CD14-positive monocyte (primary cell): ENCODE measurements at regions not wholly inside any gene's neighbourhood (a gene's known extent, or its start where the extent isn't known, plus 50 kb on each side); places are given as distances from the start of the nearest gene placed in this dataset.

Experiments used
- DNase-seq, 3 donors: peaks; one replicate each; pipeline ENCODE4 v3.0.0-alpha.2; 2011 to 2022
- H2AFZ ChIP-seq: 2 replicates; pipeline ENCODE4 v1.6.0; 2012; ENCODE audit warnings: mild to moderate bottlenecking, low read depth, low read length, inconsistent platforms; ENCODE audit not compliant: insufficient read depth, poor library complexity, severe bottlenecking
- H3K27ac ChIP-seq, 2 donors: 1 replicate in 1 of 2; 2 replicates in 1 of 2; pipeline ENCODE4 v1.5.1; 2012 to 2013; ENCODE audit warnings: low read length in 2 of 2, control low read depth in 1 of 2, inconsistent platforms in 1 of 2, low read depth in 1 of 2, mild to moderate bottlenecking in 1 of 2
- H3K27me3 ChIP-seq, 2 donors: one replicate each; pipeline versions ENCODE4 v1.6.0 to v1.6.1; 2011 to 2013; ENCODE audit warnings: low read length in 2 of 2; ENCODE audit not compliant: control insufficient read depth in 2 of 2, insufficient read depth in 2 of 2
- H3K36me3 ChIP-seq, 2 donors: replicated peaks in 1 of 2; 1 replicate in 1 of 2; 2 replicates in 1 of 2; pipeline versions ENCODE4 v1.5.1 to v1.6.1; 2012 to 2013; ENCODE audit warnings: low read length in 2 of 2, control low read depth in 1 of 2, inconsistent platforms in 1 of 2, mild to moderate bottlenecking in 1 of 2; ENCODE audit not compliant: insufficient read depth in 2 of 2, control insufficient read depth in 1 of 2
- H3K4me1 ChIP-seq, 2 donors: 1 replicate in 1 of 2; 2 replicates in 1 of 2; pipeline versions ENCODE4 v1.5.1 to v1.6.1; 2012 to 2013; ENCODE audit warnings: low read length in 2 of 2, control low read depth in 1 of 2, inconsistent platforms in 1 of 2, mild to moderate bottlenecking in 1 of 2, moderate library complexity in 1 of 2; ENCODE audit not compliant: insufficient read depth in 2 of 2, control insufficient read depth in 1 of 2
- H3K4me2 ChIP-seq: replicated peaks from 2 replicates; pipeline ENCODE3; 2012; ENCODE audit warnings: low read length, moderate library complexity, mild to moderate bottlenecking; ENCODE audit not compliant: poor library complexity, severe bottlenecking; ENCODE audit errors: extremely low read depth
- H3K4me3 ChIP-seq, 3 experiments: fragments of 200-600 bp in 1 of 3; sonication (generic) in 1 of 3; replicated peaks in 1 of 3; 1 replicate in 2 of 3; 2 replicates in 1 of 3; pipeline ENCODE4 v1.5.1; 2011 to 2013; ENCODE audit warnings: low read length in 3 of 3, mild to moderate bottlenecking in 3 of 3, control low read depth in 2 of 3, low read depth in 2 of 3, inconsistent platforms in 1 of 3, moderate library complexity in 1 of 3
- H3K79me2 ChIP-seq: 2 replicates; pipeline ENCODE4 v1.6.0; 2012; ENCODE audit warnings: mild to moderate bottlenecking, control low read depth, inconsistent platforms, low read length, moderate library complexity; ENCODE audit not compliant: insufficient read depth
- H3K9ac ChIP-seq: 2 replicates; pipeline ENCODE4 v1.6.0; 2017; ENCODE audit warnings: low read length, mild to moderate bottlenecking; ENCODE audit not compliant: insufficient read depth, poor library complexity, severe bottlenecking
- H3K9me3 ChIP-seq, 2 donors: replicated peaks in 1 of 2; 1 replicate in 1 of 2; 2 replicates in 1 of 2; pipeline versions ENCODE4 v1.5.1 to v1.6.1; 2012 to 2013; ENCODE audit warnings: low read length in 2 of 2, control low read depth in 1 of 2; ENCODE audit not compliant: control insufficient read depth in 1 of 2, insufficient read depth in 1 of 2
- H4K20me1 ChIP-seq: 2 replicates; pipeline ENCODE4 v1.6.0; 2012; ENCODE audit warnings: mild to moderate bottlenecking, low read length, control low read depth, moderate library complexity; ENCODE audit not compliant: insufficient read depth
- H3K27ac Mint-ChIP-seq, 7 donors: one replicate each; pipeline ENCODE4 v1.8.0; 2020; ENCODE audit warnings: mild to moderate bottlenecking in 7 of 7, mixed read lengths in 7 of 7, moderate library complexity in 6 of 7, inconsistent platforms in 2 of 7
- H3K27me3 Mint-ChIP-seq, 3 donors: one replicate each; pipeline ENCODE4 v1.8.0; 2021 to 2022; ENCODE audit warnings: low read depth in 3 of 3, mild to moderate bottlenecking in 3 of 3, mixed read lengths in 3 of 3, moderate library complexity in 3 of 3, inconsistent platforms in 1 of 3
- H3K36me3 Mint-ChIP-seq, 2 donors: one replicate each; pipeline ENCODE4 v1.8.0; 2020; ENCODE audit warnings: mixed read lengths in 2 of 2, inconsistent platforms in 1 of 2, mild to moderate bottlenecking in 1 of 2
- H3K4me1 Mint-ChIP-seq: one replicate; pipeline ENCODE4 v1.8.0; 2020; ENCODE audit warnings: mild to moderate bottlenecking, mixed read lengths
- H3K4me3 Mint-ChIP-seq, 2 donors: one replicate each; pipeline ENCODE4 v1.8.0; 2020; ENCODE audit warnings: mild to moderate bottlenecking in 2 of 2, mixed read lengths in 2 of 2, moderate library complexity in 1 of 2
- H3K9me3 Mint-ChIP-seq, 7 donors: one replicate each; pipeline ENCODE4 v1.8.0; 2020 to 2022; ENCODE audit warnings: mixed read lengths in 7 of 7, mild to moderate bottlenecking in 6 of 7, moderate library complexity in 6 of 7, inconsistent platforms in 2 of 7
- intact Hi-C, 2 donors: fragments of 100-400 bp; cut with micrococcal nuclease; formaldehyde crosslinking; loops; one replicate each; pipeline versions ENCODE4 v1.15.0 to v1.15.1; 2023
- TF ChIP-seq, protein P1 (sequence below): fragments of 200-600 bp; IDR thresholded peaks from one replicate; pipeline ENCODE4 v1.8.0; 2022; ENCODE audit warnings: antibody characterized with exemption, mild to moderate bottlenecking

DNA sequence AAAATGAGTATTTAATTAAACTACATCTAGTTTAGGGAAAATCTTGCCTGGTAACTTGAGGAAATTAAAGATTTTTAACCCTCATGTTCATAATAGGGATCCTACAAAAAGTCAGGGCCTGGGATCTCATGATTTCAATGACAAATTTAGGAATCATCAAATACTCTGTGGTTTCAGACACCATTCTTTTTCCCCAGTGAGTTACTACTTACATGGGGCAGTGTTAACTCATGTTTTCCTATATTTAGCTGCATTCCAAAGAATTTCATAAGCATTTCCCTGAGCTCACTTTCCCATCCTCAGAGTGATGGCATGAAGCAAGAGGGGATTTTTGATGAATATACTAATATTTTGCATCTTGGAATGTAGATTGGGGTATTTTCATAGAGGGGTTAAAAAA is 321.7 kb downstream of the CENPW start:
- no peak overlapping the region for H3K4me3 ChIP-seq
- TF ChIP-seq, protein P1, sequence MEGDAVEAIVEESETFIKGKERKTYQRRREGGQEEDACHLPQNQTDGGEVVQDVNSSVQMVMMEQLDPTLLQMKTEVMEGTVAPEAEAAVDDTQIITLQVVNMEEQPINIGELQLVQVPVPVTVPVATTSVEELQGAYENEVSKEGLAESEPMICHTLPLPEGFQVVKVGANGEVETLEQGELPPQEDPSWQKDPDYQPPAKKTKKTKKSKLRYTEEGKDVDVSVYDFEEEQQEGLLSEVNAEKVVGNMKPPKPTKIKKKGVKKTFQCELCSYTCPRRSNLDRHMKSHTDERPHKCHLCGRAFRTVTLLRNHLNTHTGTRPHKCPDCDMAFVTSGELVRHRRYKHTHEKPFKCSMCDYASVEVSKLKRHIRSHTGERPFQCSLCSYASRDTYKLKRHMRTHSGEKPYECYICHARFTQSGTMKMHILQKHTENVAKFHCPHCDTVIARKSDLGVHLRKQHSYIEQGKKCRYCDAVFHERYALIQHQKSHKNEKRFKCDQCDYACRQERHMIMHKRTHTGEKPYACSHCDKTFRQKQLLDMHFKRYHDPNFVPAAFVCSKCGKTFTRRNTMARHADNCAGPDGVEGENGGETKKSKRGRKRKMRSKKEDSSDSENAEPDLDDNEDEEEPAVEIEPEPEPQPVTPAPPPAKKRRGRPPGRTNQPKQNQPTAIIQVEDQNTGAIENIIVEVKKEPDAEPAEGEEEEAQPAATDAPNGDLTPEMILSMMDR = no peak
- H3K27ac ChIP-seq = no peak overlapping the region
- no peak overlapping the region for H3K9ac ChIP-seq
- H3K4me3 Mint-ChIP-seq = no peak overlapping the region
- no peaks in the 10 kb centered on the region for H3K4me1 ChIP-seq
- H3K36me3 Mint-ChIP-seq = no peaks in the 10 kb centered on the region
- H3K9me3 ChIP-seq = no peaks in the 10 kb centered on the region
- H3K27me3 ChIP-seq = no peaks in the 10 kb centered on the region
- intact Hi-C loops = no loop called here
- no peak overlapping the region for H3K4me2 ChIP-seq
- H3K9me3 Mint-ChIP-seq = no peaks in the 10 kb centered on the region
- no peak for DNase-seq
- no peaks in the 10 kb centered on the region for H4K20me1 ChIP-seq
- no peak overlapping the region for H2AFZ ChIP-seq
- H3K79me2 ChIP-seq = no peaks in the 10 kb centered on the region
- H3K36me3 ChIP-seq = no peaks in the 10 kb centered on the region
- no peak overlapping the region for H3K27ac Mint-ChIP-seq
- no peaks in the 10 kb centered on the region for H3K27me3 Mint-ChIP-seq
- H3K4me1 Mint-ChIP-seq = no peaks in the 10 kb centered on the region

DNA sequence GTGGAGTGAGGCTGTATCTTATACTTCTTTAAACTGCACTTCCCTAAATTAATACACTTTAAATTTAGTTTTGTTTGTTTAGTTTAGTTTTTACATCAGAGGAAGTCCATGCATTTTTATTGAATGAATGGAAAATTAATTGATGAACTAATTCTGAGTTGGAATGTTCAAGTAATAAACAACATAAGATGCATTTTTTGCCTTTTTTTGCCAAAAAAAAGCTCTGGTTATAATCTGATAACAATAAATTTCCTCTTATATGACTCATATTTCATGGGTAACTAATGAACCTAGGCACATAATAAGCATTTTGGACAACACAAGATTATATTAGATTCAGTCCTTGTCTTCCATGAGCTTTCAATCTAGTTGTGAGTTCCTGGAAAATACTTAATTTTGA is 323.1 kb downstream of the CENPW start:
- intact Hi-C loops = no loop called here
- Mint-ChIP-seq H3K36me3 (no peaks in the 10 kb centered on the region), H3K27ac (no peak overlapping the region), H3K4me1 (no peaks in the 10 kb centered on the region), H3K4me3 (no peak overlapping the region), H3K27me3 (no peaks in the 10 kb centered on the region), H3K9me3 (peaks cover 0 to 2% (median 0%) of the 10 kb centered on the region in 7 donors)
- no peaks in the 10 kb centered on the region for H4K20me1 ChIP-seq
- TF ChIP-seq, protein P1 = no peak
- H3K36me3 ChIP-seq = no peaks in the 10 kb centered on the region
- no peak overlapping the region for H3K4me2 ChIP-seq
- H3K9ac ChIP-seq = no peak overlapping the region
- H3K4me1 ChIP-seq = no peaks in the 10 kb centered on the region
- no peak overlapping the region for H2AFZ ChIP-seq
- no peaks in the 10 kb centered on the region for H3K9me3 ChIP-seq
- no peak overlapping the region for H3K27ac ChIP-seq
- no peak for DNase-seq
- H3K79me2 ChIP-seq = no peaks in the 10 kb centered on the region
- H3K27me3 ChIP-seq = no peaks in the 10 kb centered on the region
- H3K4me3 ChIP-seq = no peak overlapping the region
